IPS DF 6.9 (cell line): ENCODE measurements at regions not wholly inside any gene's neighbourhood (a gene's known extent, or its start where the extent isn't known, plus 50 kb on each side); places are given as distances from the start of the nearest gene placed in this dataset.

Experiments
- DNase-seq: peaks from one replicate; pipeline ENCODE4 v3.0.0-alpha.2; 2013; ENCODE audit warnings: low read depth, low spot score
- H3K27ac ChIP-seq: one replicate; pipeline ENCODE4 v1.5.1; 2013; ENCODE audit warnings: low read length, control low read depth
- H3K27me3 ChIP-seq: 2 replicates; pipeline ENCODE4 v1.6.1; 2013; ENCODE audit warnings: mild to moderate bottlenecking, low read length; ENCODE audit not compliant: control insufficient read depth, insufficient read depth
- H3K36me3 ChIP-seq: 2 replicates; pipeline ENCODE4 v1.6.1; 2013; ENCODE audit warnings: low read length; ENCODE audit not compliant: control insufficient read depth, insufficient read depth
- H3K4me1 ChIP-seq: 2 replicates; pipeline ENCODE4 v1.6.1; 2013; ENCODE audit warnings: low read length; ENCODE audit not compliant: control insufficient read depth, insufficient read depth
- H3K4me3 ChIP-seq: 2 replicates; pipeline ENCODE4 v1.5.1; 2013; ENCODE audit warnings: mild to moderate bottlenecking, low read length
- H3K9me3 ChIP-seq: 2 replicates; pipeline ENCODE4 v1.6.1; 2013; ENCODE audit warnings: low read length, inconsistent platforms; ENCODE audit not compliant: control insufficient read depth, insufficient read depth
- WGBS: extraction: QIAGEN DNeasy Blood & Tissue Kit; methylation state at CpG from one replicate; pipeline ENCODE4 v1.1.7; 2013; ENCODE audit warnings: mixed read lengths, missing lambda C conversion rate; ENCODE audit not compliant: insufficient read length, insufficient coverage; 5-methylcytosine and 5-hydroxymethylcytosine counted together

- no CpG with 5 or more reads among the region's 4 CpGs for WGBS
- Histone ChIP-seq H3K4me3 (no peak overlapping the region), H3K4me1 (no peaks in the 10 kb centered on the region), H3K27ac (no peak overlapping the region), H3K9me3 (no peaks in the 10 kb centered on the region), H3K27me3 (no peaks in the 10 kb centered on the region), H3K36me3 (no peaks in the 10 kb centered on the region)
- DNase-seq = no peak
Observed at GRCh38 chr6:40973304-40973703, 65.7 kb downstream of the UNC5CL start.

DNA sequence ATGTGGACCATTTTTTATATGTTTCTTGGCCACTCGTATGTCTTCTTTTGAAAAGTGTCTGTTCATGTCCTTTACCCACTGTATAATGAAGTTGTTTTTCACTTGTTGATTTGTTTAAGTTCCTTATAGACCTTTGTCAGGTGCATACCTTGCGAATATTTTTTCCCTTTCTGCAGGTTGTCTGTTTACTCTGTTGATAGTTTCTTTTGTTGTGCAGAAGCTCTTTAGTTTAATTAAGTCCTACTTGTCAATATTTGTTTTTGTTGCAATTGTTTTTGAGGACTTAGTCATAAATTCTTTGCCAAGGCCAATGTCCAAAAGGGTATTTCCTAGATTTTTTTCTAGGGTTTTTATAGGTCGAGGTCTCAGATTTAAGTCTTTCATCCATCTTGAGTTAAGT is 66.2 kb downstream of the UNC5CL start:
- no CpG with 5 or more reads among the region's 3 CpGs for WGBS
- H3K27me3 ChIP-seq = no peaks in the 10 kb centered on the region

GRCh38 chr6:40972190-40972589 is 66.8 kb downstream of the UNC5CL start:
- DNase-seq = no peak
- Histone ChIP-seq H3K27me3 (no peaks in the 10 kb centered on the region), H3K4me3 (no peak overlapping the region), H3K36me3 (no peaks in the 10 kb centered on the region), H3K4me1 (no peaks in the 10 kb centered on the region), H3K27ac (no peak overlapping the region), H3K9me3 (no peaks in the 10 kb centered on the region)
- no CpG with 5 or more reads among the region's 3 CpGs for WGBS

More for the DNA sequence above, 66.2 kb downstream of the UNC5CL start:
- H3K36me3 ChIP-seq = no peaks in the 10 kb centered on the region
- DNase-seq = no peak
- H3K9me3 ChIP-seq = no peaks in the 10 kb centered on the region
- no peak overlapping the region for H3K27ac ChIP-seq
- no peaks in the 10 kb centered on the region for H3K4me1 ChIP-seq
- H3K4me3 ChIP-seq = no peak overlapping the region

GRCh38 chr6:40968620-40969164 is 70.3 kb downstream of the UNC5CL start:
- Histone ChIP-seq H3K27ac (no peak overlapping the region), H3K4me1 (no peaks in the 10 kb centered on the region), H3K36me3 (no peaks in the 10 kb centered on the region), H3K27me3 (no peaks in the 10 kb centered on the region), H3K4me3 (no peak overlapping the region), H3K9me3 (no peaks in the 10 kb centered on the region)
- no peak for DNase-seq

- H3K27ac ChIP-seq = no peak overlapping the region
- H3K27me3 ChIP-seq = no peaks in the 10 kb centered on the region
- DNase-seq = no peak
- no peaks in the 10 kb centered on the region for H3K4me1 ChIP-seq
- no peaks in the 10 kb centered on the region for H3K36me3 ChIP-seq
- no peaks in the 10 kb centered on the region for H3K9me3 ChIP-seq
- H3K4me3 ChIP-seq = no peak overlapping the region
- no CpG with 5 or more reads among the region's 4 CpGs for WGBS
Observed at GRCh38 chr6:40966860-40967259, 72.2 kb downstream of the UNC5CL start.

- DNase-seq = no peak
- WGBS = no CpG with 5 or more reads among the region's 2 CpGs
Observed at GRCh38 chr6:40965046-40965445, 74.0 kb downstream of the UNC5CL start.

GRCh38 chr6:40963019-40963418 is 76.0 kb downstream of the UNC5CL start:
- Histone ChIP-seq H3K9me3 (no peaks in the 10 kb centered on the region), H3K4me3 (no peak overlapping the region), H3K27me3 (no peaks in the 10 kb centered on the region), H3K4me1 (peaks cover 2% of the 10 kb centered on the region; the same call in 1 of the 2 replicates), H3K36me3 (no peaks in the 10 kb centered on the region), H3K27ac (no peak overlapping the region)
- DNase-seq = no peak
- no CpG with 5 or more reads among the region's 3 CpGs for WGBS

More at GRCh38 chr6:40965046-40965445, 74.0 kb downstream of the UNC5CL start:
- Histone ChIP-seq H3K27me3 (no peaks in the 10 kb centered on the region), H3K27ac (no peak overlapping the region), H3K9me3 (no peaks in the 10 kb centered on the region), H3K4me3 (no peak overlapping the region), H3K36me3 (no peaks in the 10 kb centered on the region), H3K4me1 (peaks cover 2% of the 10 kb centered on the region; the same call in 1 of the 2 replicates)

DNA sequence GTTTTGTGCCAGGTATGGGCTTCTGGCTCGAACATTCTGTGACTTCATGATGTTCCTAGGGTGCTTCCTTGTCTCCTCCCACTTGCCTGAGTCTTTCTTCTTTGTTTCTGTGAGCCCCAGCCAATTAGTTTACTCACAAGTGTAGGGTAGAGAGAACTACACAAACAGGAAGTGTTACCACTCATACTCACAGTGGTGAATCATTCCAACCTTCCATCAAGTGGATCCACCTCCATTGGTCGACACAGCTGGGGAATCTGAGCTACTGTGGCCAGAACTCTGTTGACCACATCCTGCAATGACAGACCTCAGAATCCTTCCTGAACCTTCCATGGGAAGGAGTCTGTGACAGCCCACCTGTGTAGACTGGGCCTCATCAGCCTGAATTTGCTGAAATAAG is 76.8 kb downstream of the UNC5CL start:
- H3K27me3 ChIP-seq = no peaks in the 10 kb centered on the region
- H3K4me1 ChIP-seq = peaks cover 2% of the 10 kb centered on the region; the same call in 1 of the 2 replicates
- no peak overlapping the region for H3K4me3 ChIP-seq
- H3K36me3 ChIP-seq = no peaks in the 10 kb centered on the region
- DNase-seq = no peak
- H3K27ac ChIP-seq = no peak overlapping the region
- WGBS = no CpG with 5 or more reads among the region's 2 CpGs
- no peaks in the 10 kb centered on the region for H3K9me3 ChIP-seq

- no peaks in the 10 kb centered on the region for H3K36me3 ChIP-seq
- no peaks in the 10 kb centered on the region for H3K9me3 ChIP-seq
- WGBS = no CpG with 5 or more reads among the region's 4 CpGs
- no peak overlapping the region for H3K4me3 ChIP-seq
- no peaks in the 10 kb centered on the region for H3K27me3 ChIP-seq
- DNase-seq = no peak
- peaks cover 2% of the 10 kb centered on the region; the same call in 1 of the 2 replicates for H3K4me1 ChIP-seq
- no peak overlapping the region for H3K27ac ChIP-seq
Observed at GRCh38 chr6:40961831-40962230, 77.2 kb downstream of the UNC5CL start.

- Histone ChIP-seq H3K27ac (no peak overlapping the region), H3K4me1 (peaks cover 2% of the 10 kb centered on the region; the same call in 1 of the 2 replicates), H3K4me3 (no peak overlapping the region), H3K9me3 (no peaks in the 10 kb centered on the region), H3K36me3 (no peaks in the 10 kb centered on the region), H3K27me3 (no peaks in the 10 kb centered on the region)
- no CpG with 5 or more reads among the region's 14 CpGs for WGBS
- DNase-seq = no peak
Observed at GRCh38 chr6:40960742-40961430, 78.1 kb downstream of the UNC5CL start.
